ENCODE measurements at regions not wholly inside any gene's neighbourhood (a gene's known extent, or its start where the extent isn't known, plus 50 kb on each side); places are given as distances from the start of the nearest gene placed in this dataset.

GRCh38 chr2:222797261-222797660 is 63.6 kb upstream of the ACSL3 start:
- Histone ChIP-seq H3K27me3 (replicated peaks; ENCODE audit: insufficient read depth) (no peaks in the 10 kb centered on the region), H3K36me3 (no peaks in the 10 kb centered on the region), H3K4me3 (no peak overlapping the region), H3K9me3 (no peaks in the 10 kb centered on the region), H3K27ac (peak overlapping the region; percentile 12 to 26), H3K4me1 (ENCODE audit: control insufficient read depth in 1 of 2, low read depth in 2 of 2) (peaks cover 21 to 35% of the 10 kb centered on the region in 2 donors)
- TF ChIP-seq, protein P1, sequence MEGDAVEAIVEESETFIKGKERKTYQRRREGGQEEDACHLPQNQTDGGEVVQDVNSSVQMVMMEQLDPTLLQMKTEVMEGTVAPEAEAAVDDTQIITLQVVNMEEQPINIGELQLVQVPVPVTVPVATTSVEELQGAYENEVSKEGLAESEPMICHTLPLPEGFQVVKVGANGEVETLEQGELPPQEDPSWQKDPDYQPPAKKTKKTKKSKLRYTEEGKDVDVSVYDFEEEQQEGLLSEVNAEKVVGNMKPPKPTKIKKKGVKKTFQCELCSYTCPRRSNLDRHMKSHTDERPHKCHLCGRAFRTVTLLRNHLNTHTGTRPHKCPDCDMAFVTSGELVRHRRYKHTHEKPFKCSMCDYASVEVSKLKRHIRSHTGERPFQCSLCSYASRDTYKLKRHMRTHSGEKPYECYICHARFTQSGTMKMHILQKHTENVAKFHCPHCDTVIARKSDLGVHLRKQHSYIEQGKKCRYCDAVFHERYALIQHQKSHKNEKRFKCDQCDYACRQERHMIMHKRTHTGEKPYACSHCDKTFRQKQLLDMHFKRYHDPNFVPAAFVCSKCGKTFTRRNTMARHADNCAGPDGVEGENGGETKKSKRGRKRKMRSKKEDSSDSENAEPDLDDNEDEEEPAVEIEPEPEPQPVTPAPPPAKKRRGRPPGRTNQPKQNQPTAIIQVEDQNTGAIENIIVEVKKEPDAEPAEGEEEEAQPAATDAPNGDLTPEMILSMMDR (IDR thresholded peaks at IDR 0.05) = peak; percentile 37
- ATAC-seq (ENCODE audit: insufficient number of reproducible peaks, low FRiP score, low read depth) (no peak), DNase-seq (ENCODE audit: low spot score) (no peak)

DNA sequence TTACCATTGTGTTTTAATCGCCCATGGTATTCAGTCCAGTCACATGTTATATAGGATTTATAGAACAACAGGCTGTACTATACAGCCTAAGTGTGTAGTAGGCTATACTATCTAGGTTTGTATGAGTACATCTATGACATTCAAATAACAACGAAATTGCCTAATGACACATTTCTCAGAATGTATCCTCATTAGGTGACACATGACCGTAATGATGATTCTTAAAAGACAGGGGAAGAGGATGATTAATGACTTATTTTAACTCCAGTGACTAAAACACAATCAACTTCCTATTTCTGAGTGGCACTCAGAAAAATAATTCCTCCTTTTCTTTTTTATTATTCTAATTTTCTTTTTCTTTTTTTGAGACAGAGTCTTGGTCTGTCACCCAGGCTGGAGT is 63.0 kb upstream of the ACSL3 start:
- H3K27ac ChIP-seq = no peak overlapping the region
- no peaks in the 10 kb centered on the region for H3K36me3 ChIP-seq
- TF ChIP-seq, protein P1 (IDR thresholded peaks at IDR 0.05) = no peak
- no peaks in the 10 kb centered on the region for H3K27me3 ChIP-seq (replicated peaks; ENCODE audit: insufficient read depth)
- H3K9me3 ChIP-seq = no peaks in the 10 kb centered on the region
- no peak overlapping the region for H3K4me3 ChIP-seq
- H3K4me1 ChIP-seq (ENCODE audit: control insufficient read depth in 1 of 2, low read depth in 2 of 2) = peaks cover 19 to 29% of the 10 kb centered on the region in 2 donors
- no peak for DNase-seq (ENCODE audit: low spot score)
- ATAC-seq (ENCODE audit: insufficient number of reproducible peaks, low FRiP score, low read depth) = no peak

- Histone ChIP-seq H3K27ac (no peak overlapping the region), H3K27me3 (replicated peaks; ENCODE audit: insufficient read depth) (no peaks in the 10 kb centered on the region), H3K4me3 (no peak overlapping the region), H3K9me3 (no peaks in the 10 kb centered on the region), H3K36me3 (no peaks in the 10 kb centered on the region), H3K4me1 (ENCODE audit: control insufficient read depth in 1 of 2, low read depth in 2 of 2) (peaks cover 19 to 28% of the 10 kb centered on the region in 2 donors)
- TF ChIP-seq, protein P1 (IDR thresholded peaks at IDR 0.05) = no peak
- DNase-seq (ENCODE audit: low spot score) = no peak
- no peak for ATAC-seq (ENCODE audit: insufficient number of reproducible peaks, low FRiP score, low read depth)
Observed at GRCh38 chr2:222798528-222798927, 62.3 kb upstream of the ACSL3 start.

DNA sequence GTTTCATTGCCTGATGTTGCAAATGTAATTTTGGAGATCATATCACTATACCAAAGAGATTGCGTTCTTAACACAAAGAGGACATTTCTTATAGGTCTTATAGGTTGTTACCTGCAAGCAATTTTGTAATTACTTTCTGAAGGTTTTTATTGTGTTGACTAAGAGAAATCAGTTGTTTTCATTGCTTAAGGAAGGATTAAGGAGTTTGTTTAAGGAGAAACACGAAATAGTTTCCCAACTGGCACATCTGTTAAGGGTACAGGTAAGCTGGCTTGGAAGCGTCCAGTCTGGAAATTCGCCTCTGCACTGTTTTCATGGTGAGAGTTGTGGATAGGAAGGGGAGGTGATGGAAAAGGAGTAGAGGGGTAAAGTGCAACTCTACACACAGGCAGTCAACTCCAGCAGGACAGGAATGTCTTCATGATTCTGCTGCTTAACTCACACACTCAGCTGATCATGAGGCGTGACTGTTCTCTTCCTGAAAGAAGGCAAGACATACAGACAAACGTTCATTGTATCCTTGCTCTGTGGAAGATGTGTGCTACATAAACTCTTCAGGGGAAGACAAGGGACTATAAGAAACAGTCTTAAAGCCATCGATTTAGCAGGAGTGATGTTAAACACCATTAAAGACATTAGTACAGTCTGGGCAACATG is 61.4 kb upstream of the ACSL3 start:
- TF ChIP-seq, protein P1 (IDR thresholded peaks at IDR 0.05) = no peak
- H3K4me3 ChIP-seq = no peak overlapping the region
- H3K27ac ChIP-seq = no peak overlapping the region
- H3K9me3 ChIP-seq = no peaks in the 10 kb centered on the region
- no peaks in the 10 kb centered on the region for H3K27me3 ChIP-seq (replicated peaks; ENCODE audit: insufficient read depth)
- H3K36me3 ChIP-seq = no peaks in the 10 kb centered on the region
- DNase-seq (ENCODE audit: low spot score) (no peak), ATAC-seq (ENCODE audit: insufficient number of reproducible peaks, low FRiP score, low read depth) (no peak)
- peaks cover 19 to 28% of the 10 kb centered on the region in 2 donors for H3K4me1 ChIP-seq (ENCODE audit: control insufficient read depth in 1 of 2, low read depth in 2 of 2)

DNA sequence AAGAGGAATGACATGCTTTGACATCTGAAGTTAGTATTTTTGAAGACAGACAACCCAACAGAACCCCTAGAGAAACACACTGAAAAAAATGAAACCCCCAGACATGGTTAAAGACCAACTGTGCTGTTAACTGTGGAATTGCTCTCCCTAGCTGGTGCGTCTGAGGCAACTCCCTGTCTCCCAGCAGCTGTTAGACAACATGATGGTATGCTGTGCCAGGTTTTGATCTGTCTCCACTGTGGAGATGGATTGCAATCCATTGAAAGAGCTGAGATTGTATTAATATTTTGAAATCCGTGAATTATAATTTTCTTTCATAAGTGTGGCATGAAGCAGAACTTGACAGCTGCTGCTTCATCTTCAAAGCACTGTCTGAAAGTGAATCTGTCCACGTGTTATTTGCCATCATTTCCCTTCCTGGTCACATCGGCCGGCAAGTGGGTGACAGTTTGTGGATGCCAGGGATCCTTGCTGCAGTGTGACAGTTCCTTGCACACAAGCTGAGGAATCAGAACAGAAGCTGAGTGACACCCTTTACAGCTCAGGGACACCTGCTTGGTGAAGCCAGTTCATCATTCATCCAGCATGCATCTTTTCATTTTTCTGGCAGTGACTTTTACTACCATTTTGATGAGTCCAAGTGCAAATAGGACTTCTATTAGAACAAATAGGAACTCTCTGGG is 58.2 kb upstream of the ACSL3 start:
- no peaks in the 10 kb centered on the region for H3K27me3 ChIP-seq (replicated peaks; ENCODE audit: insufficient read depth)
- peaks cover 3 to 6% of the 10 kb centered on the region in 2 donors for H3K4me1 ChIP-seq (ENCODE audit: control insufficient read depth in 1 of 2, low read depth in 2 of 2)
- no peak overlapping the region for H3K27ac ChIP-seq
- no peak for DNase-seq (ENCODE audit: low spot score)
- ATAC-seq (ENCODE audit: insufficient number of reproducible peaks, low FRiP score, low read depth) = no peak
- no peak overlapping the region for H3K4me3 ChIP-seq
- TF ChIP-seq, protein P1 (IDR thresholded peaks at IDR 0.05) = no peak
- H3K9me3 ChIP-seq = no peaks in the 10 kb centered on the region
- H3K36me3 ChIP-seq = no peaks in the 10 kb centered on the region

Measured in thoracic aorta (tissue), 2 donors.